Fibroblast of gingiva (primary cell): ENCODE measurements at regions not wholly inside any gene's neighbourhood (a gene's known extent, or its start where the extent isn't known, plus 50 kb on each side); places are given as distances from the start of the nearest gene placed in this dataset.
A peak's percentile ranks its signal among the peaks of the same experiment; 100 is the strongest.

ENCODE experiments used
- DNase-seq: peaks from one replicate; pipeline ENCODE4 v3.0.0-alpha.2; 2011; ENCODE audit warnings: low read depth

GRCh38 chr3:102599819-102600576, 165.2 kb downstream of the ZPLD1 start:
- DNase-seq: no peak

DNA sequence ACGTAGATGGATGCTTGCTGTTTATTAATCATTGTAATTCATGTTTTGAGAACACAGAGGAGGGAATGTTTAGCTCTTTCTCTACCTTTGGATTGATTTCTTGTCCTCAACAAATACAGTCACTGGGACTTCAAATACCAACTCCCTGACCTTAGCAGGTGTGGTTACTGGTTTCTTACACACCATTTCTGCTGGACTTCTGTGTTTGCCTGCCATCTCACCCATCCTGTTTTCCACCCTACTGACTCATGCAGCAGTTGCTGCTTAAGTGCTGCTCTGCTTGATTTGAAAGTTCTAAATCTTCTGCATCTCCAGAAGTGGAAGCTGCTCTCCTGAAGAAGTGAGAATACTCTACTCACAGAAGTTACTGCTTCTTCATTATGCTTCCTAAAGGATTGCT, 170.3 kb downstream of the ZPLD1 start:
- DNase-seq: no peak

GRCh38 chr3:102608875-102609274, 174.1 kb downstream of the ZPLD1 start:
- DNase-seq: no peak

DNA sequence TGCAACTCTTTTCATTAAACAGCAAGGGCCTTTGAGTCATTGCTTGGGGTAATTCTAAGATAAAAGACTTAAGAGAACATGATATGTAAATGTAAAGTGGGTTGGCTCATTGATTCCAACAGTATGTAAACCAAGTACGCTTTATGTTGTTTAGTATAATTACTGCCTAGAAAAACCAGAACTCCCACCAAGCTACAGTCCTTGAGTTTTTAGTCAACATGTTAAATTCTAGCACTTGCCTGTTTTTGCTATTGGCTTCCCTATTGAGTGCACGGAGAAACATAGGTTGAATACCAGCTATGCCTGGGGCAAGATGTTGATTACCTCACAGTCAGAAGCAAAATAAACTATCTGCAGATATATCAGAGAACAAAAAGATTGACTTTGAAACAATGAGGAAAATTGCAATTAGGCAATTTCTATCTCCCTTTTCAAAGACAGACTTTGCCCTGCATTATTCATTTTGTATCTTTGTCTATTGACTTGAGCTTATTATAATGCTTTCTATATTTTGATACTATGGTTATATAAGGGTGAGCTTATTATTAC, 179.3 kb downstream of the ZPLD1 start:
- DNase-seq: no peak

GRCh38 chr3:102614585-102614984, 179.8 kb downstream of the ZPLD1 start:
- DNase-seq: no peak

DNA sequence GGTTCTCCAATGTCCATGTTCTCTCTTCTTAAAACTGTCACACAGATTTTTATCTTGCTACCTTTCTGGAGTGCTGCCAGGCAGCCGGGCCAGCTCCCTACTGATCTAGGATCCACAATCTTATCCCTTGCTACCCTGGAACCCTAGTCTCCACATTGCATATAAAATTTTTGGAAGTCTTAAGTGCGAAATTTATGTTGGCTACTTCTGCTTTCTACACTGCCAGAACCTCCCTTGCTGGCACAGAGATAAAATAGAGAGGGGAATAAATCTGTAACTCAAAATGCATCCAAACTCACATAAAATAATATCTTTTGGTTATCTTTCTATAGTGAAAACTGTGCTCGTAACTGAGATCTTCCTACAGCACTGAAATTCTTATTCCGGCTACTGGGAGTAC, 182.6 kb downstream of the ZPLD1 start:
- no peak for DNase-seq

GRCh38 chr3:102619361-102619760, 184.5 kb downstream of the ZPLD1 start:
- no peak for DNase-seq

DNA sequence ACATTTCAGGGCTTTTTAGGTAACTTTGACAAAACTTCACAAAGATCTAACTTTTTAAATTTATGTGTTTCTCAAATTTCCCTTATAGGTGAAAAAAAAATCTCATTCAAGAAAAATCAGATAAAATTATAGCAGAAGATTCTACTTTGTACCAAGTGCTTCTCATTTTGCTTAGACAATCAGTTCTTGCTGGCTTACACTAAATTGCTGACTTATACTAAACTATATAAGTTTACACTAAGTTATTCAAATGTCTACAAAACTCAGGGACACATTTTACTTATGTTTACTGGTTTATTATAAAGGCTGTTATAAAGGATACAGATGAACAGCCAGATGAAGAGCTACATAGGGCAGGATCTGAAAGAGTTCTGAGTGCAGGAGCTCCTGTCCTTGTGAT, 195.1 kb downstream of the ZPLD1 start:
- no peak for DNase-seq

DNA sequence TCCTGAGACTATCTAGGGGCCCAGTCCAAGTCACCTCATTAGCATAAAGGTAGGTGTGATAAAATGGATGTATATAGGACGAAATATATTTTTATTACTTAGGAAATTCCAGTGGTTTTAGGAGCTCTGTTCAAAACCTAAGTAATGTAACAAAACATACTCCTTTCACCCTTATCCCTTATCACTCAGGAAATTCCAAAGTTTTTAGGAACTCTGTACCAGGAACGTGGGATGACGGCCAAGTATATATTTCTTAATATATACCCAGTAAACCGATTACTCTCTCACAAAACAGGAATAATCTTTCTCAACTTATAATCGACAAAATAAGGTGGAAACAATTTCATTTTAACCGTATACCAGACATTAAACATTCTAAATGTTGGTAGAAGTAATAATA, 195.7 kb downstream of the ZPLD1 start:
- no peak for DNase-seq

- DNase-seq: no peak
These were observed 208.7 kb downstream of the ZPLD1 start for GRCh38 chr3:102643546-102643945.

DNA sequence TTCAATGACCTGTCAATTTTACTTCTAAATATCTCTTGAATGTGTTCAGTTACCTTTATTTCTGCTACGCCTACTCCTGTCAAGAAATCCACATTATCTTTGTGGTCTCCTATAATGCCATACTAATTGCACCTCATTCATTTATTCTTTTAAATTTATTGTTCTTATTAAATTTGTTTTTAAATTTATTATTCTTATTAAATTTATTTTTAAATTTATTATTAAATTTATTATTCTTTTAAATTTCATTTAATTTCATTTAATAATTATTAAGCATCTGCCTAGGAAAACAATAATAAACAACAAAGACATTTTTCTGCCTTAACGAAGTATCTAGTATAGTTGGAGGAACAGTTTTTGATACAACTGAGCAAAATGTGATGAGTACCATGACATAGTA, 211.7 kb downstream of the ZPLD1 start:
- DNase-seq: no peak

DNA sequence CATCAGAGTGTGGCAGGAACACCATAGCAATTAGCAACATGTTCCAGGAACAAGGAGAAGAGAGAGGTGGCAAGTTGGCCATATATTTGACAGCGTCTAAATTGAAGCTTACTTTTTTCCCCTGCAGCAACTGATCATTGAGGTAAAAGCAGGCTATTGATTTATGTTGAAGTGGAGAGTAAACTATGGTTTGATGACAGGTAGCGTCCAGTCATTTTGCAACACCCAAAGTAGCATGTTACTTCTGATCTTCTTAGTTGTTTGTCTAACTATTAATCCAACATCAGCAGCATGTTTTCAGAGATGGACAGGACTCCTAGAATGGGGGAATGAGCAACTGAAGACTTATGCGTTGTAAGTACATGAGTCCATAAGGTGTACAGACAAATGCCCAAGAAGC, 225.8 kb downstream of the ZPLD1 start:
- DNase-seq: no peak

- DNase-seq: no peak
These were observed 227.1 kb downstream of the ZPLD1 start for GRCh38 chr3:102661707-102662497.

- no peak for DNase-seq
These were observed 227.6 kb downstream of the ZPLD1 start for GRCh38 chr3:102662498-102662772.

DNA sequence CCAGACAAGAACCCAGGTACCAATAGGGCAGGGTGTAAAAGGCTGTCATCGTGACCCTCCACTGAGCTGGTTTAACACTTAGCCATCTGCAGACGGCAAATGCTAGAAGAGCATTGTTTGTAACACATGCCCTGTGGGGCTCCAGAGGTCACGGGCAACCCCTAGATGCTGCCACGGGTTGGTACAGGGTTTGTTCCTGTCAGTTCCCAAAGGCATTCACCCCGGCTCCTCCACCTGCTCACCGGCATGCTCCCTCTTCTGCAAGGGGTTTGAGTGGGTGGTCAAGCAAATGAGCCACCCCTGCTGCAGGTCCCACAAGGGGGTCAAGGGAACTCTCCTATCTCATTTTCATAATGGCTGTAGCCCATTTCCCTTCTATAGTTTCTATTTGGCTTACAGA, 229.3 kb downstream of the ZPLD1 start:
- DNase-seq: no peak

- no peak for DNase-seq
These were observed 230.4 kb downstream of the ZPLD1 start for GRCh38 chr3:102665183-102665582.

- no peak for DNase-seq
These were observed 233.4 kb downstream of the ZPLD1 start for GRCh38 chr3:102668247-102668646.

DNA sequence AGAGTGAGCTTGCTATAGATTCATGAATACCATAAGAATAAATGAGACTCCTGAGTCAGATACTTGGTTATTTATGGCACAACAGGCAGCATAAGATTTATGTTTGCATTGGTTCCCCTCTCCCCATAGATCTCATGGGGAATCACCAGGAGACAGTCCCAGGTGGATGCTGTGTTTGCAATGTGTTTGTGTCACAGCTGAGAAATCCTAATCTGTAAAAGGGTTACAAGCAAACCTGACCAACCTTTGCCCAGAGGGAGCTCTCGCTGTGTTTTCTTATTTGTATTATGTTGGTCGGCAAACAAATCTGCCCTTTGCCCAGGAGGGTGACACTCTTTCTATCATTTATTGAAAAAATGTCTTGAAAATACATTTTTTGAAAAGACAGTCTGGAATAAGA, 236.2 kb downstream of the ZPLD1 start:
- DNase-seq: no peak

DNA sequence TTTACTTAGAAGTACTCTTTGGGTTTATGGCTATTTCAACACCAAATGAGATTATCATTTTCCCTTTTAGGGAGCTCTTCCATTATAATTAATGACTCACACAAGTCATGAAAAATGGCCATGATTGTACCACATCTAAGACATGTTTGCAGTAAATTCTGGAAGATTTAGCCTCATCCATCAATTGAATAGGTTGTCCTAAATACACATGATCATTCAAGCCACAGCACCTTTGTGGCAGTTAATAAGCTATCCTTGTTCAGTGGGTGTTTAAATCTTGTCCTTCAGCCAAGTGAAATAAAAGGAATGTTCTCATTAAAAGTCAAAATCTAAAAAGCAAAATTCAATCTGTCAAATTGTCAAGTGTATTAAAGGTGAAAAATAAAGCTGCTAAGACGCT, 237.5 kb downstream of the ZPLD1 start:
- DNase-seq: no peak

DNA sequence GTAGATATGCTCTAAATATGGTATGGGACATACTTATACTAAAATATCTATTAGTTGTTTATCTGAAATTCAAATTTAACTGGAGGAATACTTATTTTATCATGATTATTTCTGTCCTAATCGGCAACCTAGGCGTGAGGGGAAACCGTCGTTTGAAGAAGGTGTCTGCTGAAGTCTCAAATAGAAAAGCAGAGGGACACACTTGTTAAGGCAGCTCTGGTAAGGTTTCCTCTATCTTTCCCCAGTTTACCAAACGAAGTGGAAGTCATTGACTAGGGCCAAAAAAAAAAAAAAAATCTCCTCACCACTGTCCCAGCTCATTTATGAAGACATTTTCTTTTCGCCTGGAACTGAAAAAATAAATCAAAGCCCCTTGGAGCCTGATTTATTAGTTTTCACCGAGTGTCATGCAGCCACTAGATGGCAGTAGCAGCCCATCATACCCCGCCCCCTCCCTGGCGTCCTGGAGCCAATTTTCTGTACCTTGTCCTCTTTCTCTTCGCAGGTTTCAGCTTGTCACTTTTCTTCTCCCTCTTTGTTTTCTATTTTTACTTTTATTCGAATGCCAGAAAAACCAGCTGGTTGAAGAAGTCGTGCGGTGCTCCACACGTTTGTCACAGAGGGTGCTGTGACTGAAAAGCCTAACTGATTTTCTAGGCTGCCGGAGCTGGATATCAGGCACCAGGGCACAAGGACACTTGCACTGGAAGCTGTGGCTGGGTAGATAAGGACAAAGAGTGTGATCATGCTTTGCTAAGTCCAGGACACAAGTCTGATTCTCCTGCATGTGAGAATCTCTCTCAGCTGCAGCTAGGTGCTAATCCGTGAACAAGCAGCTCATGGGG, 238.7 kb downstream of the ZPLD1 start:
- peak; percentile 26 for DNase-seq

DNA sequence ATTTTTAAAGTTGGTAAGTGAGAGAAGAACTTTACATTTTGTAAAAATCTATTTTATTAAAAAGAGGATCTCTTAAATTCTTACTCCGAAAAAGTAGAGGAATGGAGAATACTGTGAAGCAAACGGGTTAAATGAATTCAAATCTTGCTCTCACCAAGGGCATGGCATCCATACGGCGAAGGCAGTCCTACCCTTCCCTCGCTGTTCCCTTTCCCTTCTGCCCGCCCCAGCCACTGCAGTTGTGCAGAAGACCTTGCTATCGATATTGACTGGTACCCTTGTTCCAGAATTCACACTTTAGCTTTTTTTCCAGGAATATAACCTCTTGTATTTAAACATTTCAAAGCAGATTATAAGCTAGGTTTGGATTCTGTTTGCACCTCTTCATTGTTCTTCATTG, 239.5 kb downstream of the ZPLD1 start:
- no peak for DNase-seq

DNA sequence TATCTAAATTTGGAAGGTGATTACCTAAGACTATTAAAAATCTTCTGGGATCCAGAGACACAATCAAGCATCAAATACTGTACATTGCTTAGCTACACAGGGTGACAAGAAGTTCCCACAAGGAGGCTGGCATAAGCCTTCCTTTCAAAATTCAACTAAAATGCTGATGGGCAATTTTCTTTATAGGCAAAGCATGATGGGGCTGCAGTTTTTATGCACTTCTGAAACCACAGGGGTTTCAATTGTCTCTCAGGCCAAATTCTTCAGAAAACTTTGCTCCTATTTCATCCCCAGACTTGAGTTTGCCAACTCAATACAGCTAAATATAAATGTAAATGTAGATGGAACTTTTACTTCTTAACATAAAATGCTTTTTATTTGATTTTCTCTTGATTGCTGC, 241.6 kb downstream of the ZPLD1 start:
- no peak for DNase-seq

- DNase-seq: no peak
These were observed 247.9 kb downstream of the ZPLD1 start for GRCh38 chr3:102682741-102683140.
